K562 (cell line): ENCODE measurements at regions not wholly inside any gene's neighbourhood (a gene's known extent, or its start where the extent isn't known, plus 50 kb on each side); places are given as distances from the start of the nearest gene placed in this dataset.

Experiments used
- ATAC-seq: fragments of 200-7000 bp; cut with Tn5 transposase; 3 replicates; pipeline ENCODE4 v1.9.1; 2020; ENCODE audit warnings: moderate library complexity
- BruUV-seq: library from RNA; stranded (reverse); fragments of 400-500 nt; replicated peaks from 2 replicates; lab custom pipeline; 2021; lab: Mats Ljungman, UMichigan
- CTCF ChIA-PET: fragments of 300-600 bp; formaldehyde crosslinking; extraction: SDS; loops from one replicate; lab custom pipeline; 2021; ENCODE audit warnings: low intra/inter-chr PET ratio; lab: Yijun Ruan, JAX
- POLR2A ChIA-PET: fragments of 300-600, 350-650 bp; sonication (Branson Sonifier 250); formaldehyde crosslinking; extraction: SDS; loops from one replicate; lab custom pipeline; 2021; ENCODE audit warnings: antibody characterized with exemption, inconsistent platforms; lab: Yijun Ruan, JAX
- DNase-seq, 4 experiments: peaks; one replicate each; pipeline versions ENCODE4 v3.0.0 to v3.0.0-alpha.2; 2011 to 2018; ENCODE audit warnings: low spot score in 3 of 4, mixed read lengths in 3 of 4; ENCODE audit errors: extremely low read depth in 1 of 4
- FAIRE-seq: peaks from 2 replicates; lab custom pipeline; 2011; peaks lifted over from hg19 to GRCh38; lab: Jason Lieb, UNC
- H2AFZ ChIP-seq: 2 replicates; pipeline ENCODE4 v1.6.0; 2011; ENCODE audit warnings: low read depth, low read length, control low read depth, inconsistent platforms
- H3K27ac ChIP-seq: fragments of 200-600 bp; 3 replicates; pipeline ENCODE4 v1.8.0; 2011; ENCODE audit warnings: low read depth, mild to moderate bottlenecking, control low read depth, inconsistent platforms, low read length, moderate library complexity, mixed read lengths; ENCODE audit errors: extremely low read depth
- H3K27me3 ChIP-seq, 2 experiments: fragments of 300-600 bp in 1 of 2; 2 replicates in 1 of 2; 3 replicates in 1 of 2; pipeline versions ENCODE4 v1.6.0 to v1.8.0; 2011; ENCODE audit warnings: inconsistent platforms in 2 of 2, low read length in 2 of 2, mild to moderate bottlenecking in 1 of 2, mixed read lengths in 1 of 2, moderate library complexity in 1 of 2; ENCODE audit not compliant: control insufficient read depth in 2 of 2, insufficient read depth in 2 of 2
- H3K36me3 ChIP-seq: fragments of 300-600 bp; 3 replicates; pipeline ENCODE4 v1.8.0; 2011; ENCODE audit warnings: mild to moderate bottlenecking, low read length, inconsistent platforms; ENCODE audit not compliant: control insufficient read depth, insufficient read depth
- H3K4me1 ChIP-seq, 2 experiments: fragments of 200-600 bp in 1 of 2; replicated peaks in 1 of 2; 2 replicates in 1 of 2; 3 replicates in 1 of 2; pipeline versions ENCODE4 v1.5.1 to v1.8.0; 2011; ENCODE audit warnings: inconsistent platforms in 2 of 2, low read length in 2 of 2, mild to moderate bottlenecking in 1 of 2, mixed read lengths in 1 of 2, moderate library complexity in 1 of 2; ENCODE audit not compliant: control insufficient read depth in 2 of 2, insufficient read depth in 2 of 2
- H3K4me2 ChIP-seq: 2 replicates; pipeline ENCODE4 v1.6.1; 2011; ENCODE audit warnings: low read length, control low read depth, inconsistent platforms, mixed read lengths; ENCODE audit not compliant: insufficient read depth
- H3K4me3 ChIP-seq: fragments of 200-600 bp; sonication (generic), shearing (Covaris generic); 2 replicates; pipeline ENCODE4 v1.5.1; 2016; ENCODE audit warnings: control low read depth, inconsistent platforms
- H3K79me2 ChIP-seq: fragments of 200-600 bp; 3 replicates; pipeline ENCODE4 v1.8.0; 2011; ENCODE audit warnings: low read length, inconsistent platforms; ENCODE audit not compliant: control insufficient read depth, insufficient read depth
- H3K9ac ChIP-seq, 2 experiments: 2 replicates each; pipeline versions ENCODE4 v1.6.0 to v1.6.1; 2011; ENCODE audit warnings: low read depth in 2 of 2, low read length in 2 of 2, control low read depth in 1 of 2, inconsistent platforms in 1 of 2, mild to moderate bottlenecking in 1 of 2, mixed read lengths in 1 of 2; ENCODE audit not compliant: insufficient read depth in 1 of 2
- H3K9me1 ChIP-seq: one replicate; pipeline ENCODE4 v1.6.0; 2011; ENCODE audit warnings: inconsistent platforms, mild to moderate bottlenecking, low read length, moderate library complexity; ENCODE audit not compliant: control insufficient read depth, insufficient read depth
- H3K9me3 ChIP-seq: replicated peaks from 2 replicates; pipeline ENCODE4 v1.5.1; 2011; ENCODE audit warnings: low read depth, low read length, inconsistent platforms; ENCODE audit not compliant: control insufficient read depth, insufficient read depth
- H4K20me1 ChIP-seq: replicated peaks from 2 replicates; pipeline ENCODE4 v1.6.1; 2011; ENCODE audit warnings: low read length, inconsistent platforms, mixed read lengths; ENCODE audit not compliant: control insufficient read depth, insufficient read depth
- AFF4 ChIP-seq: sonication (generic); formaldehyde crosslinking; IDR thresholded peaks from 2 replicates; pipeline ENCODE4 v1.8.0; 2023; ENCODE audit warnings: mild to moderate bottlenecking, missing genetic modification reagents
- BACH1 ChIP-seq: fragments of 200-800 bp; sonication (Bioruptor generic); IDR thresholded peaks from 2 replicates; pipeline ENCODE4 v1.6.1; 2016; ENCODE audit warnings: missing genetic modification characterization, missing compliant biosample characterization
- ELK3 ChIP-seq: fragments of 450-650 bp; formaldehyde crosslinking; IDR thresholded peaks from 2 replicates; pipeline ENCODE4 v1.4.0; 2020; ENCODE audit warnings: mild to moderate bottlenecking
- ETV5 ChIP-seq: sonication (generic); formaldehyde crosslinking; IDR thresholded peaks from 2 replicates; pipeline ENCODE4 v1.4.0; 2020; ENCODE audit warnings: low read depth, mild to moderate bottlenecking, missing genetic modification reagents
- FOXA3 ChIP-seq, 2 experiments: fragments of 450-650 bp in 1 of 2; sonication (generic) in 1 of 2; formaldehyde crosslinking; IDR thresholded peaks in 1 of 2; conservative IDR thresholded peaks in 1 of 2; 2 replicates each; pipeline versions ENCODE4 v1.4.0 to v1.8.0; 2020 to 2022; ENCODE audit warnings: mild to moderate bottlenecking in 2 of 2, missing genetic modification reagents in 1 of 2
- IRF9 ChIP-seq: fragments of 450-650 bp; IDR thresholded peaks from 2 replicates; pipeline ENCODE4 v1.6.1; 2016; ENCODE audit warnings: missing biosample characterization, missing genetic modification characterization
- MED1 ChIP-seq: sonication (generic); formaldehyde crosslinking; IDR thresholded peaks from 2 replicates; pipeline ENCODE4 v1.8.1; 2023; ENCODE audit warnings: missing genetic modification reagents, borderline replicate concordance
- PCBP2 ChIP-seq: fragments of 200-400 bp; formaldehyde crosslinking; IDR thresholded peaks from 2 replicates; pipeline ENCODE4 v1.6.1; 2018; ENCODE audit warnings: low read length, low read depth, mild to moderate bottlenecking, moderate library complexity; ENCODE audit not compliant: poor library complexity, severe bottlenecking
- PHB2 ChIP-seq: fragments of 450-650 bp; IDR thresholded peaks from 2 replicates; pipeline ENCODE4 v1.6.1; 2017; ENCODE audit warnings: low read depth
- PPARD ChIP-seq: fragments of 250-450 bp; sonication (Bioruptor Pico); IDR thresholded peaks from 2 replicates; pipeline ENCODE4 v1.8.0; 2022; ENCODE audit warnings: inconsistent platforms, mild to moderate bottlenecking, moderate library complexity
- PTRF ChIP-seq: fragments of 450-650 bp; IDR thresholded peaks from 2 replicates; pipeline ENCODE4 v1.6.1; 2016; ENCODE audit warnings: mild to moderate bottlenecking, missing genetic modification characterization, missing compliant biosample characterization
- TARDBP ChIP-seq: fragments of 450-650 bp; IDR thresholded peaks from 2 replicates; pipeline ENCODE4 v1.6.1; 2016
- ZFPM2 ChIP-seq: fragments of 250-450 bp; sonication (Bioruptor Pico); IDR thresholded peaks from 2 replicates; pipeline ENCODE4 v1.5.1; 2022; ENCODE audit warnings: mild to moderate bottlenecking
- ZNF717 ChIP-seq: fragments of 250-450 bp; sonication (Bioruptor Pico); IDR thresholded peaks from 2 replicates; pipeline ENCODE4 v1.5.0; 2021
- WGBS: fragments of 100-300 bp; shearing (Covaris generic); methylation state at CpG from one replicate; pipeline ENCODE4 v1.1.6; 2016; ENCODE audit warnings: low coverage, mixed read lengths; ENCODE audit not compliant: insufficient coverage; ENCODE audit errors: missing lambda C conversion rate; 5-methylcytosine and 5-hydroxymethylcytosine counted together
- in situ Hi-C: fragments of 300-500 bp; cut with MboI; formaldehyde crosslinking; loops from 4 replicates; pipeline ENCODE4 v1.15.0; 2018; ENCODE audit warnings: inconsistent platforms, mixed read lengths
- intact Hi-C: fragments of 100-400 bp; cut with micrococcal nuclease; formaldehyde crosslinking; loops from 2 replicates; pipeline ENCODE4 v1.14.2; 2022
- TF ChIP-seq, protein P1 (sequence below): fragments of 250-450 bp; sonication (Bioruptor Pico); IDR thresholded peaks from 2 replicates; pipeline ENCODE4 v1.5.0; 2021; ENCODE audit warnings: mild to moderate bottlenecking, borderline replicate concordance

- CTCF ChIA-PET, result no interaction called here
- in situ Hi-C loops, result no loop called here
These were observed 184.8 kb upstream of the CDH4 start for GRCh38 chr20:61067221-61067620.

More at GRCh38 chr20:61067221-61067620, 184.8 kb upstream of the CDH4 start:
- Histone ChIP-seq H3K27me3 (no peaks in the 10 kb centered on the region; a peak in 2 of 5 replicates), H3K9ac (no peak overlapping the region; a peak in 1 of 4 replicates), H3K9me3 (no peaks in the 10 kb centered on the region), H3K36me3 (no peaks in the 10 kb centered on the region), H3K9me1 (no peaks in the 10 kb centered on the region), H3K4me3 (no peak overlapping the region), H4K20me1 (no peaks in the 10 kb centered on the region), H3K4me2 (no peak overlapping the region), H3K4me1 (no peaks in the 10 kb centered on the region), H3K79me2 (no peaks in the 10 kb centered on the region), H2AFZ (no peak overlapping the region), H3K27ac (no peak overlapping the region)
- under 1% methylated on average over 9 of the region's 9 CpGs for WGBS
- POLR2A ChIA-PET, result no interaction called here
- intact Hi-C loops, result no loop called here
- FAIRE-seq, result no peak
- BruUV-seq, result no TSS peak
- no peak for ATAC-seq
- DNase-seq, result no peak
- no peak for TF ChIP-seq ELK3
- no peak for TF ChIP-seq FOXA3 (CRISPR knock-in tag; conservative IDR thresholded peaks at IDR 0.05 in 1 of 2, IDR thresholded peaks at IDR 0.05 in 1 of 2)
- no peak for TF ChIP-seq PHB2
- no peak for TF ChIP-seq ZFPM2 (CRISPR knock-in tag)
- TF ChIP-seq MED1 (CRISPR knock-in tag), result no peak
- TF ChIP-seq ZNF717 (CRISPR knock-in tag), result no peak
- no peak for TF ChIP-seq PPARD (CRISPR knock-in tag)
- TF ChIP-seq BACH1 (tag), result no peak
- TF ChIP-seq TARDBP, result no peak
- TF ChIP-seq AFF4 (CRISPR knock-in tag), result no peak
- TF ChIP-seq ETV5 (CRISPR knock-in tag), result no peak
- TF ChIP-seq IRF9, result no peak
- TF ChIP-seq, protein P1, sequence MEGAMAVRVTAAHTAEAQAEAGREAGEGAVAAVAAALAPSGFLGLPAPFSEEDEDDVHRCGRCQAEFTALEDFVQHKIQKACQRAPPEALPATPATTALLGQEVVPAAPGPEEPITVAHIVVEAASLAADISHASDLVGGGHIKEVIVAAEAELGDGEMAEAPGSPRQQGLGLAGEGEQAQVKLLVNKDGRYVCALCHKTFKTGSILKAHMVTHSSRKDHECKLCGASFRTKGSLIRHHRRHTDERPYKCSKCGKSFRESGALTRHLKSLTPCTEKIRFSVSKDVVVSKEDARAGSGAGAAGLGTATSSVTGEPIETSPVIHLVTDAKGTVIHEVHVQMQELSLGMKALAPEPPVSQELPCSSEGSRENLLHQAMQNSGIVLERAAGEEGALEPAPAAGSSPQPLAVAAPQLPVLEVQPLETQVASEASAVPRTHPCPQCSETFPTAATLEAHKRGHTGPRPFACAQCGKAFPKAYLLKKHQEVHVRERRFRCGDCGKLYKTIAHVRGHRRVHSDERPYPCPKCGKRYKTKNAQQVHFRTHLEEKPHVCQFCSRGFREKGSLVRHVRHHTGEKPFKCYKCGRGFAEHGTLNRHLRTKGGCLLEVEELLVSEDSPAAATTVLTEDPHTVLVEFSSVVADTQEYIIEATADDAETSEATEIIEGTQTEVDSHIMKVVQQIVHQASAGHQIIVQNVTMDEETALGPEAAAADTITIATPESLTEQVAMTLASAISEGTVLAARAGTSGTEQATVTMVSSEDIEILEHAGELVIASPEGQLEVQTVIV (CRISPR knock-in tag), result no peak
- no peak for TF ChIP-seq PTRF (tag)
- TF ChIP-seq PCBP2, result no peak
- TF ChIP-seq, all 486 proteins: peak for 0
